ENCODE measurements at regions not wholly inside any gene's neighbourhood (a gene's known extent, or its start where the extent isn't known, plus 50 kb on each side); places are given as distances from the start of the nearest gene placed in this dataset.

- TF ChIP-seq CTCF (IDR thresholded peaks at IDR 0.05; ENCODE audit: low read depth, low read length, poor library complexity, severe bottlenecking) (no peak), EZH2phosphoT487 (IDR thresholded peaks at IDR 0.05; ENCODE audit: borderline replicate concordance, low read length) (no peak)
These were observed 468.5 kb upstream of the PIK3C3 start for GRCh38 chr18:41486575-41486974.

All from DOHH2 (cell line).